GM13976 (cell line): ENCODE measurements at regions not wholly inside any gene's neighbourhood (a gene's known extent, or its start where the extent isn't known, plus 50 kb on each side); places are given as distances from the start of the nearest gene placed in this dataset.

Experiments used
- DNase-seq: peaks from one replicate; pipeline ENCODE4 v3.0.0; 2012; ENCODE audit warnings: low spot score
- in situ Hi-C: fragments of 300-500 bp; cut with MboI; formaldehyde crosslinking; loops from one replicate; pipeline ENCODE4 v1.12.0; 2022; ENCODE audit warnings: low sequenced_read_pairs, mixed read lengths, inconsistent platforms; ENCODE audit not compliant: unreplicated experiment
- TF ChIP-seq, protein P1 (sequence below): IDR thresholded peaks from 2 replicates; pipeline ENCODE4 v1.5.1; 2012; ENCODE audit warnings: borderline replicate concordance, mild to moderate bottlenecking; ENCODE audit not compliant: insufficient read depth; ENCODE audit errors: extremely low read depth, missing control alignments, control extremely low read depth

DNA sequence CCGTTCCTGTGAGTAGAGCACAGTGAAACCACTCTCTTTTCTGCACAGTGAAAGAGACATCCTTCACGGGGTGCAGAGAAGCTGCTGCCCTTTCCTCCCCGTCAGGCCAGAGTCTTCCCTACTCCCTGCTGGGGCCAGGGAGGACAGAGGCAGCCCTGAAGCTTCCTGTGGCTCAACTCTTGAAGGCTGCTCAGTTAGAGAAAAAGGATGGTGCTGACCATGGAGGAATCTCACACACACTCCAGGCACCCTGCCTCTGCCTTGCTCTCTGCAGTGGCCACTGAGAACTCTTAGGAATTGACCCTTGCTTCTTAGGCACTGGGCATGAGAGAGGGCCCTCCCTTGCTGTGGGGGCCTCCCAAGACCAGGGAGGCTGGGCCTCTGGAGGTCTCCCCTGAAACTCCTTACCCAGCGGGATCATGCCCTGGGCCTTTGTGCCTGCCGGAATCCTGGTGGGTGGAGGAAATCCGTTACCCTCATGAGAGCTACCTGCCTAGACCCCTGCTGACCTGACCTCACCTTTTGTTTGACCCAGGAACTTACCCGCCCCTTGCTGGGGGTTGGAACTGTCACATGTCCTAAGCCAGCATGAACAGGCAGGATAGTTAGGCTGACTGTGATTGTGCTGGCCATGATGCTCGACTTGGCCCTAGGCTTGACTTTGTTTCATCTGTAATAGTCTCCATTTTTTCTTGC is 65.0 kb upstream of the CD93 start:
- TF ChIP-seq, protein P1, sequence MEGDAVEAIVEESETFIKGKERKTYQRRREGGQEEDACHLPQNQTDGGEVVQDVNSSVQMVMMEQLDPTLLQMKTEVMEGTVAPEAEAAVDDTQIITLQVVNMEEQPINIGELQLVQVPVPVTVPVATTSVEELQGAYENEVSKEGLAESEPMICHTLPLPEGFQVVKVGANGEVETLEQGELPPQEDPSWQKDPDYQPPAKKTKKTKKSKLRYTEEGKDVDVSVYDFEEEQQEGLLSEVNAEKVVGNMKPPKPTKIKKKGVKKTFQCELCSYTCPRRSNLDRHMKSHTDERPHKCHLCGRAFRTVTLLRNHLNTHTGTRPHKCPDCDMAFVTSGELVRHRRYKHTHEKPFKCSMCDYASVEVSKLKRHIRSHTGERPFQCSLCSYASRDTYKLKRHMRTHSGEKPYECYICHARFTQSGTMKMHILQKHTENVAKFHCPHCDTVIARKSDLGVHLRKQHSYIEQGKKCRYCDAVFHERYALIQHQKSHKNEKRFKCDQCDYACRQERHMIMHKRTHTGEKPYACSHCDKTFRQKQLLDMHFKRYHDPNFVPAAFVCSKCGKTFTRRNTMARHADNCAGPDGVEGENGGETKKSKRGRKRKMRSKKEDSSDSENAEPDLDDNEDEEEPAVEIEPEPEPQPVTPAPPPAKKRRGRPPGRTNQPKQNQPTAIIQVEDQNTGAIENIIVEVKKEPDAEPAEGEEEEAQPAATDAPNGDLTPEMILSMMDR = no peak
- in situ Hi-C loops = no loop called here
- DNase-seq = no peak

DNA sequence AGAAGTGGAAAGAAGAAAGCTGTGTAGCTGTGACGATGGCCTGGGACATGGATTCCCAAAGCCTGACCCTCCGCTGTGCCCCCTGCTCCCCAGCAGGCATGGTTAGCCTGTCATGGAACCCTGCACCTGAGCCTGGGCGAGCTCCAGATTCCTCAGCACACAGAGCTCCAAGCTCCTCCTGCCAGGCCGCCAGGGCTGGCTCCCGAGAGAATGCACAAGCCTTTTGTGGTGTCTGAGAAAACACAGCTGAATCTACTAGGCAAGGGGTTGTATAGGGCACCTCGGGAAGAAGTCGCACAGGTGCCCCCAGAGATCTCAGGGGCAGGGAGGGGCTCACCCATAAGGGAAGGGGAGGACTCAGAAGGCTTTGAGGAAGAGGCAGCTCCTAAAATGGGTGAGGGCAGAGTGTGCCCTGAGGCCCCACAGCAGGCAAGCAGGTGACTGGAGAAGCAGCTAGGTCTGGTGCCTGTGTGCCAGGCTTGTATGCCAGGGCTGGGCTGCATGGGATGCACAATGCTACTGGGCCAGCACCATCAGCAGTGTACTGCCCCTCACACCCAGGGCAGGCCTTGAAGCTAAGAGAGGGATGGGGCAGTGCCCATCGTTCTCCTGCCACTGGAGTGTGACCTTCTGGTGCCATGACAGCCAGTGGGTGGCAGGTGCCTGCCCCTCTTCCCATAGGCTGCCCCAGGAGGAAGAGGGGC is 64.3 kb upstream of the CD93 start:
- in situ Hi-C loops = no loop called here
- DNase-seq = no peak
- TF ChIP-seq, protein P1 = no peak

DNA sequence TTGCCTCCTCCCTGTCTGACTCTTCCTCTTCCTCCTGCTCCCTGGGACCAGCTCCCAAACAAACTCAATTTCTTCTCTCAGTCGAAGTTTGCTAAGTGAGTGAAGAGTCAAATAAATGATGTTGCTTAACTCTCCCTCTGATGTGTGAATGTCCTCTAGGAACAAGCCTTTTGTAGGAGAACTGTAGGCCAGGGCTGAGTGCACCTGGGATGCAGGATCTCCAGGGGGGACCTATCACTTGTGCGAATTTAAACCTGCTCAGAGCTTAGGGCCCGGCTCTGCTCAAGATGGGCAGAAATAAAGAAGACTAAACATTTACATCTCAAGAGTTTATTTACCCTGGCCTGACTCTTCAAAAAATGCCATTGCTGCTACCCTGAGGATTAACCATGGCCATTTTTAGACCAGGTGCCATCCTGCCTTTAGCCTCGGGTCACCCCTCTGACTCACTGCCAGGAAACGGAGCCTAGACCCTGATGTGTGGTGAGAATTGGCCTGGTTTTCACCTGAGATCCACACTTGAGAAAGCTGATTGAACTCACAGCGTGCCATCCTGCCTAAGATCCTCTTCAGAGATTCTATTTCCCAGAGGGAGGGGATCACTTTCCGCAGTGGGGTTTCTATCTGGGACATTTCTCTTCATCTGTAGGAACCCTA is 63.6 kb upstream of the CD93 start:
- no peak for DNase-seq
- TF ChIP-seq, protein P1 = no peak
- in situ Hi-C loops = no loop called here

DNA sequence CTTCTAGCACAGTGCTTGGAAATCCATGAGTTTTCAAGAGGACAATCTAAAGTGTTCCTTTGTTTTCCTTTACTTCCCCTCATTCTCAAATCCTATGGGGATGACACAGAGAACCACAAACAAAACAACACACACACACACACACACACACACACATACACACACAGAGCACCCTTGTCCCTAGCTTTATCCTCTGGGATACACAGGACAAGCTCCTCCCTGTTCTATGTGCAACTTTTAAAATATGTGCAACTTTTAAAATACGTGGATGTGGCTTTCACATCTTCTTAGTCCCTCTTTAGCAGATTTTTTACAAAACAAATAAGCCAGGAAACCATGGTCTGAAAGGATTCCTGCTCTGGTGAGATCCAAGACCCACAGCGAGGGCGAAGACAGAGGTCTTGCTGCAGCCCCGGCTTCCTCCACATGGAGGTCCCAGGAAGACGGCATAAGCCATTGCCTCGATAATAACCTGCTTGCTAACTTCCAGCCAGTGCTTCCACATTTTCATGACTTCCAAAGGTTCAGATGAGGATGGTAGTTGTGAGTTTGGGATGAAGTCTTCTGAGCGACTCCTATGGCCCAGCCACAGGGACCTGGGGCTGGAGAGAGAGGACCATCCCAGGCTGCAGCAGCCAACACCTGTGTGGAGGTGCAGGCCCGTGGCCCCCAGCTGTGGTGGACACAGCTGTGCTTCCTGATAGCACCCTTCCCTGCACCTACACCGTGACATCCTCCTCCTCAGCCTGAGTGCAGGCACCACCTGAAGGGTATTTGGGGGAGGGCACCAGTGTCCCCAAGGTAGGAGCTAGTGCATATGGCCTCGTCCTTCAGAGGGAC is 62.8 kb upstream of the CD93 start:
- no peak for DNase-seq
- in situ Hi-C loops = no loop called here
- TF ChIP-seq, protein P1 = no peak

DNA sequence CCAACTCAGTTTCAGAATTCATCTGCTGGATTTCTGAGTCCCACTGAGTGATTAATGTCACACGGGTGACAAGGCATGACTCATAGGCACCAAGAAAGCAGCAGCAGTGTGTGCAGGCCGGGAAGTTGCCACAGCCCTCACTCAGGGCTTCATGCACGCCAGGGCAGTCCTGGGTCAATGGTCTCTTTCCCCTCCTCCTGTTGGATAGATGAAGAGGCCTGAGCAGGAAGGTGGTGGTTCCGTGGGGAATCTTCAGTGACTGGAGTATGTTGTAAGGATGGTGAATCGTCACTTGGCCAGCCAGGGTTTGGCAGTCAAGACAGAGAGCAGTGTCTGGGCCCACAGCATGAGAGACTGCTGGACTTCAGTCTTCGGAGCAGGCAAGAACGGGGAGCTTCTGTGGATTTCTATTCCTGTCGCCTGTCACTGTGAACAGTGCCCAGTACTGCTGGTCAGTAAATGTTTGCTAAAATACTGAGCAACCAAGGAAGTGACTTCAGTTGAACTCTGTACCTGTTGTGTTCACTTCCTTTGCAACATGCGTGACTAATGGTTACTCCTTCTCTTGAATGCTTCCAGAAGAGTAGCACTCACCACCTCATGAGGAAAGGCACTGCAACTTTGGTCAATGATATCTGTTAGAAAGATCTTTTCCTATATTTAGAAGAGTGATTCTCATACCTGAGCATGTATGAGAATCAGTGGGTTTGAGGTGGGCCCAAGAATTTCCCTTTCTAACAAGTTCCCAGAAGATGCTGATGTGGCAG is 62.0 kb upstream of the CD93 start:
- TF ChIP-seq, protein P1 = no peak
- in situ Hi-C loops = no loop called here
- DNase-seq = no peak
